Tibial nerve (tissue), 4 donors: ENCODE measurements at regions not wholly inside any gene's neighbourhood (a gene's known extent, or its start where the extent isn't known, plus 50 kb on each side); places are given as distances from the start of the nearest gene placed in this dataset.

Experiments
- DNase-seq, 2 donors: peaks; one replicate each; pipeline ENCODE4 v3.0.0-alpha.2; 2019; ENCODE audit warnings: low spot score in 2 of 2
- H3K27ac ChIP-seq, 4 donors: fragments of 200-600 bp; sonication (generic) in 3 of 4; one replicate each; pipeline ENCODE4 v1.5.1; 2017 to 2019; ENCODE audit warnings: mild to moderate bottlenecking in 1 of 4
- H3K27me3 ChIP-seq, 2 donors: fragments of 200-600 bp; sonication (generic) in 1 of 2; one replicate each; pipeline versions ENCODE4 v1.5.1 to v1.6.0; 2017 to 2019
- H3K36me3 ChIP-seq, 3 donors: fragments of 200-600 bp; sonication (generic); one replicate each; pipeline ENCODE4 v1.5.1; 2018 to 2019
- H3K4me1 ChIP-seq, 4 donors: fragments of 200-600 bp; sonication (generic) in 3 of 4; one replicate each; pipeline ENCODE4 v1.5.1; 2017 to 2019
- H3K4me3 ChIP-seq, 4 donors: fragments of 200-600 bp; sonication (generic) in 3 of 4; one replicate each; pipeline ENCODE4 v1.5.1; 2017 to 2019; ENCODE audit warnings: mild to moderate bottlenecking in 1 of 4, moderate library complexity in 1 of 4
- H3K9me3 ChIP-seq, 4 donors: fragments of 200-600 bp; sonication (generic) in 3 of 4; one replicate each; pipeline ENCODE4 v1.5.1; 2017 to 2019
- EP300 ChIP-seq, 2 donors: sonication (generic); formaldehyde crosslinking; IDR thresholded peaks; one replicate each; pipeline ENCODE4 v1.6.1; 2017; ENCODE audit warnings: antibody characterized with exemption in 2 of 2, mild to moderate bottlenecking in 1 of 2
- POLR2A ChIP-seq, 2 donors: fragments of 450-650 bp; IDR thresholded peaks; one replicate each; pipeline ENCODE4 v1.6.1; 2017; ENCODE audit warnings: antibody characterized with exemption in 2 of 2, mild to moderate bottlenecking in 2 of 2, moderate library complexity in 2 of 2
- WGBS, 2 donors: methylation state at CpG; one replicate each; pipeline ENCODE4 v1.1.5; 2018; 5-methylcytosine and 5-hydroxymethylcytosine counted together
- TF ChIP-seq, protein P1 (sequence below), 5 experiments: fragments of 200-600 bp in 3 of 5; fragments of 450-650 bp in 2 of 5; sonication (generic) in 3 of 5; IDR thresholded peaks; one replicate each; pipeline ENCODE4 v1.5.1; 2016 to 2019; ENCODE audit warnings: antibody characterized with exemption in 5 of 5, mild to moderate bottlenecking in 3 of 5, moderate library complexity in 2 of 5

DNA sequence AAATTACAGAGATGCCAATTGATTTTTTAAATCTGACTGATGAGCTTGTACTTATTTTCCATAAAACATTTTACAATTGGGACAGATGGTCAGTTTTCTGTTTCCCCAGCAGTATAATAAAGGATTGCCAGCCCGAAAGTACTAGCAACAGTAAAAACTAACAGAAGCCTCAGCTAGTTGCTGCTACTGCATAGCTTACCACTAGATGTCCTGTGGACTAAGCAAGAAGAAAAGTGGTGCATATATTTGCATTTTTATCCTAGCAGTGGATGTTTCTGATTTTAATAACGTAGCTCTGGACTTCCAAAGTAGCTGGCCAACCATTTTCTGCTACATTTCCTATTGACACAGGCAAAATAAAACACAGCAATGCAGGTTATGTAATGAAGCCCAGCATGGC lies 241.5 kb downstream of the BARHL2 start:
- TF ChIP-seq, protein P1, sequence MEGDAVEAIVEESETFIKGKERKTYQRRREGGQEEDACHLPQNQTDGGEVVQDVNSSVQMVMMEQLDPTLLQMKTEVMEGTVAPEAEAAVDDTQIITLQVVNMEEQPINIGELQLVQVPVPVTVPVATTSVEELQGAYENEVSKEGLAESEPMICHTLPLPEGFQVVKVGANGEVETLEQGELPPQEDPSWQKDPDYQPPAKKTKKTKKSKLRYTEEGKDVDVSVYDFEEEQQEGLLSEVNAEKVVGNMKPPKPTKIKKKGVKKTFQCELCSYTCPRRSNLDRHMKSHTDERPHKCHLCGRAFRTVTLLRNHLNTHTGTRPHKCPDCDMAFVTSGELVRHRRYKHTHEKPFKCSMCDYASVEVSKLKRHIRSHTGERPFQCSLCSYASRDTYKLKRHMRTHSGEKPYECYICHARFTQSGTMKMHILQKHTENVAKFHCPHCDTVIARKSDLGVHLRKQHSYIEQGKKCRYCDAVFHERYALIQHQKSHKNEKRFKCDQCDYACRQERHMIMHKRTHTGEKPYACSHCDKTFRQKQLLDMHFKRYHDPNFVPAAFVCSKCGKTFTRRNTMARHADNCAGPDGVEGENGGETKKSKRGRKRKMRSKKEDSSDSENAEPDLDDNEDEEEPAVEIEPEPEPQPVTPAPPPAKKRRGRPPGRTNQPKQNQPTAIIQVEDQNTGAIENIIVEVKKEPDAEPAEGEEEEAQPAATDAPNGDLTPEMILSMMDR (IDR thresholded peaks at IDR 0.05): peak in 3 of 5 experiments; percentile 12 to 17 (median 13)
- TF ChIP-seq EP300 (IDR thresholded peaks at IDR 0.05): no peak
- no peaks in the 10 kb centered on the region for H3K4me1 ChIP-seq
- no peak for DNase-seq
- no peaks in the 10 kb centered on the region for H3K9me3 ChIP-seq
- no peaks in the 10 kb centered on the region for H3K36me3 ChIP-seq
- H3K4me3 ChIP-seq: no peak overlapping the region
- WGBS, 2 donors: 12 to 13% methylated on average over 2 of the region's 2 CpGs
- no peaks in the 10 kb centered on the region for H3K27me3 ChIP-seq
- no peak overlapping the region for H3K27ac ChIP-seq

DNA sequence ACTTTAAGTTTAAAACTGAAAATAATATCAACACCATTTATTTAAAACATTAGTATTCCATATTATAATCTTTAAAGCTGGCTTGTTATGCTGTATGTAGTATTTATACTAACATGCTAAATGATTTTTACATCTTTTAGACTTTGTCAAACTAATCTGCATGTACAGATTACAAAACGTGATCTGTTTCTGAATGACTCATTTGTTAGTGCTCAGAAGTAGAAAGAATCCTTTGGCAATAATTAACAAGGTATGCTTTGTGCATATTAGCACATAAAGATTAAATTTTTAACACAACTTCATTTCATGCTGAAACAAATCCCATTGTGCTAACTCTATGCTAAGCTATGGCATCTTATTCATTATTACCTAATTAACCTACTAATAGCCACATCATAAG lies 242.4 kb downstream of the BARHL2 start:
- Histone ChIP-seq H3K4me1 (no peaks in the 10 kb centered on the region), H3K27ac (no peak overlapping the region), H3K4me3 (no peak overlapping the region), H3K9me3 (no peaks in the 10 kb centered on the region), H3K27me3 (no peaks in the 10 kb centered on the region), H3K36me3 (no peaks in the 10 kb centered on the region)
- no peak for DNase-seq
- TF ChIP-seq POLR2A (IDR thresholded peaks at IDR 0.05): no peak
- TF ChIP-seq EP300 (IDR thresholded peaks at IDR 0.05): no peak
- TF ChIP-seq, protein P1 (IDR thresholded peaks at IDR 0.05): no peak
- 38 to 41% methylated on average over 1 of the region's 1 CpG for WGBS, 2 donors

DNA sequence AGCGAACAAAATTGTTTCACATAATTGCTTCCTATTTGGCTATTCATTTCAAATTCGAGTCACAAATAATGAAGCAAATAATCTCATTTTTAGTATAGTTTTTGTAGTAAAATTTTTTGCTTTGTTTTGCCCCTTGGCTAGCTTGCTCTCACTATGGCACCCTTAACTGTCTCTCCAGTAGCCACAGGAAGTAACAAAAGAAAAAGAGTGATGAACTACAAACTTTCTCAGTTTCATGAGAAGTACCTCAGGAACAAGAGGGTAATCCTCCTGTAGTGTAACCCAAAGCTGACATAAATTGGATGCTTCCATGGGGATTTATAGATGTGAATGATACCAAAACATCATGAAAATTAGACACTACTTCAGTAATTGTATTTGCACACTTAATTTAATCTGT lies 242.9 kb downstream of the BARHL2 start:
- DNase-seq: no peak
- no peaks in the 10 kb centered on the region for H3K36me3 ChIP-seq
- no peaks in the 10 kb centered on the region for H3K27me3 ChIP-seq
- TF ChIP-seq, protein P1 (IDR thresholded peaks at IDR 0.05): no peak
- TF ChIP-seq POLR2A (IDR thresholded peaks at IDR 0.05) (no peak), EP300 (IDR thresholded peaks at IDR 0.05) (no peak)
- no peaks in the 10 kb centered on the region for H3K4me1 ChIP-seq
- WGBS, 2 donors: 50 to 62% methylated on average over 2 of the region's 2 CpGs
- H3K27ac ChIP-seq: no peak overlapping the region
- H3K9me3 ChIP-seq: no peaks in the 10 kb centered on the region
- H3K4me3 ChIP-seq: no peak overlapping the region

DNA sequence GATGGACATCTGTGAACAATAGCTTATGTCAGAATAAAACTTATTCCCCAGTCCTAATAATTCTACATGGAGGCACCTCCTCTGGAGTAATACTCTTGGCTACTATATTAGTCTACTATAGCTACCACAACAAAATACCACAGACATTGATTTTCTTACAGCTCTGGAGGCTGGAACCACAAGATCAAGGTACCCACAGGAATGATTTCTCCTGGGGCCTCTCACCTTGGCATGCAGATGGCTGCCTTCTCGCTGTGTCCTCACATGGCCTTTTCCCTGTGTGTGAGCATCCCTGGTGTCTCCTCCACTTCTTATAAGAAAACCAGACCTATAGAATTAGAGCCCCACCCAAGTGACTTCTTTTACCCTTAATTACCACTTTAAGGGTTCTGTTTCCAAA lies 244.3 kb downstream of the BARHL2 start:
- no peak for DNase-seq
- no peaks in the 10 kb centered on the region for H3K9me3 ChIP-seq
- H3K4me1 ChIP-seq: no peaks in the 10 kb centered on the region
- H3K27ac ChIP-seq: no peak overlapping the region
- no peaks in the 10 kb centered on the region for H3K36me3 ChIP-seq
- TF ChIP-seq EP300 (IDR thresholded peaks at IDR 0.05) (no peak), POLR2A (IDR thresholded peaks at IDR 0.05) (no peak)
- TF ChIP-seq, protein P1 (IDR thresholded peaks at IDR 0.05): no peak
- H3K4me3 ChIP-seq: no peak overlapping the region
- H3K27me3 ChIP-seq: no peaks in the 10 kb centered on the region
- 93 to 100% methylated on average over 1 of the region's 1 CpG for WGBS, 2 donors

DNA sequence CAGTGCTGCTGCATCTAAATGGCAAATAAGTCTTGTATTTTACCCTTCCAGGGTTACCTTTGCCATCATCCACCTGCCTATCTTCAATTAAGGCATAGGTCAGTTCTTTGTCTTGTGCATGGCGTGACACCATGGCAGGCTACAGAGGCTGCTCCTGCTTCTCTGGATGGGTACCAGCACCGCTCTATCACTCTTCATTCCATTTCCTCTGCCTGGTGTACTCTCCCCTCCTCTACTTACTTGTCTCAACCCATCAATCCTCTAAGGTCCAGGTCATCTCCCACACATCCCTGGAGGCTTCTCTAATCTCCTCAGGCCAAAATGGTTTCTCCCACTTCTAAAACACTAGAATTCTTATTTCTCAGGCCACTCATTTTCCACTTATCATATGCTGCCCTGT lies 257.5 kb downstream of the BARHL2 start:
- 98 to 100% methylated on average over 2 of the region's 2 CpGs for WGBS, 2 donors
- Histone ChIP-seq H3K36me3 (no peaks in the 10 kb centered on the region), H3K4me3 (no peak overlapping the region), H3K4me1 (no peaks in the 10 kb centered on the region), H3K9me3 (peaks cover 0 to 6% (median 0%) of the 10 kb centered on the region in 4 donors), H3K27ac (no peak overlapping the region), H3K27me3 (no peaks in the 10 kb centered on the region)
- no peak for DNase-seq
- no peak for TF ChIP-seq POLR2A (IDR thresholded peaks at IDR 0.05)
- TF ChIP-seq, protein P1 (IDR thresholded peaks at IDR 0.05): no peak
- TF ChIP-seq EP300 (IDR thresholded peaks at IDR 0.05): no peak
